ENCODE measurements at regions not wholly inside any gene's neighbourhood (a gene's known extent, or its start where the extent isn't known, plus 50 kb on each side); places are given as distances from the start of the nearest gene placed in this dataset.

GRCh38 chr13:67416047-67416925 lies 186.2 kb upstream of the PCDH9 start:
- TF ChIP-seq CTCF (IDR thresholded peaks at IDR 0.05) = peak; percentile 38
- Mint-ChIP-seq H3K4me3 (no peak overlapping the region), H3K9me3 (peaks cover 8% of the 10 kb centered on the region; the same call in 1 of the 2 replicates), H3K27ac (no peak overlapping the region), H3K4me1 (ENCODE audit: low read depth) (no peaks in the 10 kb centered on the region), H3K27me3 (ENCODE audit: insufficient read depth) (peaks cover 1% of the 10 kb centered on the region; the same call in 1 of the 2 replicates), H3K36me3 (ENCODE audit: low read depth) (no peaks in the 10 kb centered on the region)
- DNase-seq = no peak

DNA sequence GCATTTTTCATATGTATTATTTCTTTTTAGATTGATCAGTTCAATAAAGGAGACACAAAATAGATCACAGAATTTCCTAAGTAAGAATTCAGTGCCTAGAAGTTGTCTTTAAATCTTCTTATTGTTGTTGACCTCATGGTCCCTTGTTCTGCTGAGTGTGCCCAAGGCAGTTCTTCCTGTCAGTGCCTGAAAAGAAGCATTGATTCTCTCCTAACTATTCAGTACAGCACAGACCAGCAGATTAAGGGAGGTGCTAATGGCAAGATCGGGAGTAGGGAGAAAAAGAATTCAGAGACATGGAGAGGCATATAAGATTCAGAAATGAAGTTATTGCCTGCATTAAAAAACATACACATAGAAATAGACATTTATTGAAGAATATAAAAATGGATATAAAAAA lies 180.5 kb upstream of the PCDH9 start:
- no peaks in the 10 kb centered on the region for H3K36me3 Mint-ChIP-seq (ENCODE audit: low read depth)
- no peak overlapping the region for H3K4me3 Mint-ChIP-seq
- TF ChIP-seq CTCF (IDR thresholded peaks at IDR 0.05) = no peak
- no peak for DNase-seq
- H3K9me3 Mint-ChIP-seq = peaks cover 1% of the 10 kb centered on the region; the same call in 1 of the 2 replicates
- no peaks in the 10 kb centered on the region for H3K4me1 Mint-ChIP-seq (ENCODE audit: low read depth)
- H3K27ac Mint-ChIP-seq = no peak overlapping the region
- no peaks in the 10 kb centered on the region for H3K27me3 Mint-ChIP-seq (ENCODE audit: insufficient read depth)

- no peak for TF ChIP-seq CTCF (IDR thresholded peaks at IDR 0.05)
- H3K27me3 Mint-ChIP-seq (ENCODE audit: insufficient read depth) = no peaks in the 10 kb centered on the region
- H3K4me1 Mint-ChIP-seq (ENCODE audit: low read depth) = no peaks in the 10 kb centered on the region
- no peak overlapping the region for H3K27ac Mint-ChIP-seq
- H3K36me3 Mint-ChIP-seq (ENCODE audit: low read depth) = no peaks in the 10 kb centered on the region
- no peak overlapping the region for H3K4me3 Mint-ChIP-seq
- DNase-seq = no peak
- H3K9me3 Mint-ChIP-seq = peaks cover 7% of the 10 kb centered on the region; the same call in 1 of the 2 replicates
Observed at GRCh38 chr13:67408798-67409197, 178.7 kb upstream of the PCDH9 start.

- no peaks in the 10 kb centered on the region for H3K27me3 Mint-ChIP-seq (ENCODE audit: insufficient read depth)
- H3K9me3 Mint-ChIP-seq = peaks cover 33% of the 10 kb centered on the region
- no peak for DNase-seq
- no peak overlapping the region for H3K4me3 Mint-ChIP-seq
- no peak overlapping the region for H3K27ac Mint-ChIP-seq
- no peak for TF ChIP-seq CTCF (IDR thresholded peaks at IDR 0.05)
- H3K36me3 Mint-ChIP-seq (ENCODE audit: low read depth) = no peaks in the 10 kb centered on the region
- H3K4me1 Mint-ChIP-seq (ENCODE audit: low read depth) = no peaks in the 10 kb centered on the region
Observed at GRCh38 chr13:67402546-67402945, 172.4 kb upstream of the PCDH9 start.

- Mint-ChIP-seq H3K4me1 (ENCODE audit: low read depth) (no peaks in the 10 kb centered on the region), H3K4me3 (no peak overlapping the region), H3K27me3 (ENCODE audit: insufficient read depth) (no peaks in the 10 kb centered on the region), H3K9me3 (peaks cover 25% of the 10 kb centered on the region), H3K27ac (no peak overlapping the region), H3K36me3 (ENCODE audit: low read depth) (no peaks in the 10 kb centered on the region)
- no peak for DNase-seq
- TF ChIP-seq CTCF (IDR thresholded peaks at IDR 0.05) = no peak
Observed at GRCh38 chr13:67395577-67395976, 165.4 kb upstream of the PCDH9 start.
